Stimulated activated CD8-positive, alpha-beta memory T cell treated with anti-CD3 and anti-CD28 coated beads, Interleukin-2, amount 100 ng/mL, for 1 hour (primary cell): ENCODE measurements at regions not wholly inside any gene's neighbourhood (a gene's known extent, or its start where the extent isn't known, plus 50 kb on each side); places are given as distances from the start of the nearest gene placed in this dataset.
"Not testable (repeated sequence)": the region's sequence is repeated elsewhere in the genome, so short reads cannot be mapped to it uniquely, and the experiment has no call there.

Source experiments
- DNase-seq, 2 donors: peaks; one replicate each; pipeline ENCODE4 v3.0.0-alpha.2; 2020; ENCODE audit warnings: low read depth in 2 of 2

DNA sequence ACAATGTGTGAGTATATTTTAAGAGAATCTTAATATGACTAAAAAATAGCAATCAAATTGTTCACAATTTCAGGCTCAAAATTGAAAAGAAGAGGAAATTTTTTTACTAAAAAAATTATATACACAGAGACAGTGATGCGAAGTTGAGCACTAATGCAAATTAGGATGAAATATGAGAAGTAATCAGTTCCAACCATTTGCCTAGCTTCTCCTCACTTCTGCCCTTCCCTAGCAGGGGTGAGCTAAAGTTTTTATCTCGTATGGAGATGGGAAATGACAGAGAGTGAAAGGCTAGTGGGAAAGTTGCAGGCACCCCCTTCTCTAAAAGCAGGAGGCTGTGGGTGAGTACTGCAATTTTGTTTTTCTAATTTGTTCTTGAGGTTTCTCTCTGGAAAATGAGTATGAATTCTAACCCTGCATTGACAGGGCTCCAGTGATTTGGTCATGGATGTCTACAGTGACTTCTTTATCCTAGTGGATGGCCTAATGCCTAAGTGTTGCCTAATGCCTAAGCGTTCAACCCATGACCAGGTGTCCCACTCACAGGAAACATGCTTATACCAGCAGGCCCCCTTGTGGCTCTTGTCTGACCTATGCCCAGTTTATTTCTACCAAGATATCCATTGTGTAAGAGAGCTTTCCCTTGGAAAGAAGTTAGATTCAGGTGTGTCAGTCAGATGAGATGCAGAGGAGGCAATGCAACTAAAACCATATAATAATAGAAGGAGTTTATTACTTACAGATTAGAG is 78.0 kb upstream of the HNMT start:
- no peak for DNase-seq

DNA sequence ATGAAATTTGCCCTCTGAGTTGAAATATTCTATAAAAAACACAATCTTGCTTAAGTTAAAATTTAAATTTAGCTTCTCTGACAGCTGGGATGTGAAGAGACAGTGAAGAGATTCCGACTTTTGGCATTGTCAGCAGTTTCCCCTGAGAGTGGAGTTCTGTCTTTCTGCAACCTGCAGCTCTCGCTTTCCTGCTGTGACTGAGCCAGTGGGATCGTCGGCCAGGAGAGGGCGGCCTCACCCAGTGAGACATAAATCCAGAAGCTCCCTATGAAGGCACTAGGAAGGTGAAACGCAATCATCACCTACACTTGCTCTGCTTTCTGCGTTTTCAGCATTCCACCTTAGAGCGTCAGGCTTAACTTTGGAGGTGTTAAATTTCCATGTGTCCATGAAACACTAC is 75.4 kb upstream of the HNMT start:
- DNase-seq: no peak

DNA sequence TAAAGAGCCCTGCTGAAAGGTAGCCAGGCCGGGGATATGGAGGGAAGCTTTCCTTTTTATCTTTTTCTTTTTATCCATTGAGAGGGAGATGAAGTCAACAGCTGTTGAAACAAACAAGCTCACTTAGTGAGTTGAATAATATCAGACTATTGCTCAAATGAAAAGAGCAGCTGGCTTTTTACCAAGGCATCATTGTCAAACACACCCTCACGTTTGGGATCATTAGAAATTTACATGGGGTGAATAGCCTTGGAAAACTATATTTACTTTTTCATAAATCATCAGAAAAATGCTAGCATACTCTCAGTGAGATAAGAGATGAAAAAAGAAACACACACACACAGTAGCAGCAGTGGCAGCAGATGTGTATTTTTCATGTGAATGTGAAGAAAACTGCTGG is 71.5 kb upstream of the HNMT start:
- DNase-seq: no peak

DNA sequence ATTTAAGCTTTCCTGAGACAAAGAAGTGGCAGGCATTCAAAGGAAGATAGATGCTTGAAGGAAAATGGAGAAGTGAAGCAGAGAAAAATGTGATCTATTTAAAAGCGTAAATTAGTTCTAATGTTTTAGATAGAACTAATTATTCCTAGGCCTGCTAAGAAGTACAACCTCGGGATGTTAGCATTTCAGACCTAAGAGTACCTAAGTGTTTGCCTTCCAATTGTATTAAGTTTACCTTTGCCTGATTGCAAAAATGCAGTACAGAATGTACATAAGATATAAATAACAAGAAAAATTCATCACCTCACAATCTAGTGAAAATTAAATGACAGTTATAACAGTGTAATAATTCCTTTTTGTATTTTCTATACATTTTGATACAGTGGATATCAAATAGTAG is 71.1 kb upstream of the HNMT start:
- no peak for DNase-seq

DNA sequence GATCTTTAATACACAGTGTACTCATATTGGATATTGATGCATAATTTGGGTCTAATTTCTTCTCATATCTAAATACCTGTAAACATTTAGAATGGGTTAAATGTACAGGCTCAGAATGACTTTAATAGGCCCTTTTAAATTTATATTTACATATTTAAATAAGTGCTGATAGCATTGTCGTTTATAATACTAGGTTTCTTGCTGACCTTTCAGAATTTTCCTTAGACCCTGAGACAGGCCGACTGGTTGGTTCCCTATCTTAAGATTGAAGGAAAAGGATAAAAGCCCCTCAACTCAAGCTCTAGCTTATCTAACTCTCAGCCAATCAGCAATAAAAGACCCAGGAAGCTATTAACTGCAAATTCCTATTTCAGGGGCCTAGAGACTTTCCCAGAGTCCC is 67.8 kb upstream of the HNMT start:
- no peak for DNase-seq

DNA sequence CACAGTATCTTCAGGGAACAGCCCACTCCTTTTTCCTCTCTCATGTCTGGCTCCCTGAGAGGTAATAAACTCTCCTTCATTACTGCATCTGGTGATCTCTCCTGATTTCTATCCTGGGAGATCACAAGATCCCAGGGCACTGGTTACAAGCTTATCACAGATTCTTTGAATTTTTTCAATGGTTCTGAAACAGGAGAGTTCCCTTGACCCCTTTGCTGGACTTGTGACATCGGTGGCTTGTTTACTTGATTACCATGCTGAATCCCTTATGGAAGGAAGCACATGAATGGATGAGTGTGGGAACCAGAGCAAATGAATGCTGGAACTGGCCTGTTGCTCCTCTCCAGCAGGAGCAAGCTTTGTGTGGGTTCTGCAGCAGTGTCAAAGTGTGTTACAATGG is 67.2 kb upstream of the HNMT start:
- no peak for DNase-seq

DNA sequence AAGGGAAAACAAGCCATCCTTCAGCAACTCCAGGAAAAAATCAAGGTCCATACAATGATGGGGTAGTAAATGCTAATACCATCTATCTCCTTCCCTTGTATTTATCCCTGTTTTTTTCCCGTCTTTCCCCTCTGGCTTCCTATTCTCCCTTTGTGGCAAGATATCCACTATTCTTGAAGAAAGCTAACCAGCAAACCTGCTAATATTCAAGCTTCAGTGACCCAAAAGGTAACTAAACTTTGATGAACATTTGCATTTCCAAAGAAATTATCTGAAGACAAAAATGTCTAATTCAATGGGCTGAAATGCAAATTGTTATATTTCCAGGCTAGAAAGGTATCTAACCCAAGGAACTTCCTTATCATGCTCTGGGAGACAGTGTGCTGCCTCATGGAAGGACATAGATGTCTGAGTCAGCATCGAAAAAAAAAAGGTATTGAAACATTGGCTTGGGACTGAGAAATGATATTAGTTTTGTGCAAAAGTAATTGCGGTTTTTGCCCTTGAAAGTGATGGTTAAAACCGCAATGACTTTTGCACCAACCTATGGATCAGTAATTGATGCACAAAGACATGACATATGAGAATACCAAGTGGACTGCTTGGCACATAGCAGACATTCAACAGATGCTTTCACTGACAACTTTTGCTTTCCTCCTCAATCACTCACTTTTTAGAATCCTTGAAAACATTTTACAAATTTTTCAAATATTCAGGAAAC is 63.7 kb upstream of the HNMT start:
- no peak for DNase-seq

DNA sequence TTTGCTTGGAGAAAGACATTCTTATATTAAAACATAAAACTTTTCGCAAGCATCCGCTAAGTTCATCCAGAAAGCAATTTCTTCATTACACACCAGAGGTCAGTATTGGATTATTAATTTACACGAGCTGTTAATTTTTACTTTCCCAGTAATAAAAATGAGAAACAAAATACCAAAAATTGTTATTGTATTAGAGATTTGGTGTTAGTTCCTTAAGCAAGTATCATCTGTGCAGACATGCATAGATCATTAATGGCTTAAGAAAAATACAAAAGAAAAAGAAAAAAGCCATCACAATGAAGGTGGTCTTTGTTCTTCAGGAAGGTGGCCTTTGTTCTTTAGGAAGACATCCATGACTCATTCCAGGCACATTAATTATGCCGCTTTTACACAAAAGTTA is 53.6 kb upstream of the HNMT start:
- no peak for DNase-seq

DNA sequence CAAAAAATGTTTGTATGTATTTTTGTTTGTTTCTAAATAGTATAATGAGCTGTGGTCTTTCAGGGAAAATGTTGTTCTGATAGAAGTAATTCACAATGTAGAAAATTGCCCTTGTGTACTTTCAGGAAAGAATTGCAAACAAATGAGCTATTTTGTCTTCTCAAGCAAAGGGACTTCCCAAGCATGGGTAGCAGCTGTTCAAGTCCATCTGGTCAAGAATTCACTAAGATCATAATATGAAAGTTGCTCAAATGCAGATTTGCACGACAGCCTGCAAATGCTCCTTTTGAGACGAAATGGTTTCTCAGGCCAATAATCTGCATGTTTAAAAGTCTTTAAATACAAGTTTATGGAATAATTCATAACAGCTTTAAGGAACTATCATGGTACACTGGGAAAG is 51.9 kb upstream of the HNMT start:
- DNase-seq: no peak

DNA sequence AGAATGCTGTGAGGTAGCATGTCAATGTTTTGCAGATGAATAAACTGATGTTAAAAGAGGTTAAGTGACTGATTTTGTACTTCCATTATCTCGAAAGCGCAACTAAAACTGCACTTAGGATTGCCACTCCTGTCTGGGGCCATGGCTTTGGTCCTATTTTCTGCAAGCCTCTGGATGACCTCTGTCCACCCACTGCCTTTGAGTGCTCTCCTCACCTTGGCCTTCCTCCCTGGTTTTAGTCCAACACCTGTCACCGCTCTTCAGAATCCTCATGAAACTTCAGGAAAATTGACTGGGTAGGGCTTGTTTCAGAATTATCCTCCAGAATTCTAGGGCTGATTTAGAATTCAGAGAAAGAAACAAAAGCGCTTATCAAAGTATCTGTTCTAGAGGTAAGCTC is 51.1 kb upstream of the HNMT start:
- DNase-seq: no peak

DNA sequence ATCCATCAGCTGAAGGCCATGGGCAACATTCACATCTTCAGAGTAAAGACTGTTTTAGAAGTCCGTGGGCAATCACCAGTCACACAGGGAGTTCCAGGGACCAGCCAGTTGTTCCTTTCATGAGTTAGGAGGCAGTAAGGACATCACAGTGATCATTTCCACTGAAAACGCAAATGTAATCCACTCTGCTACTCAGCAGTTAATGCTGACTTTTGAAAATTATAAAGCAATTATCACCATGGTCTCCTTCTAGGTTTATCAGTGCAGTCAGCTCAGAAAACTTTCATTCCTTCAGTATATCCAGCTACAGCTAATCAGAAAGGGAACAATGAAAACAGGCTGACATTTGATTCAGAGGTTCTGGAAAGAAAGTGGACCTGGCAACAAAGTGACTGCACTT is 50.6 kb upstream of the HNMT start:
- not testable (repeated sequence) for DNase-seq
